GM23338 (cell line): ENCODE measurements at regions not wholly inside any gene's neighbourhood (a gene's known extent, or its start where the extent isn't known, plus 50 kb on each side); places are given as distances from the start of the nearest gene placed in this dataset.

ENCODE experiments used
- ATAC-seq: fragments of 200-7000 bp; cut with Tn5 transposase; 3 replicates; pipeline ENCODE4 v1.9.1; 2020
- DNase-seq: peaks from one replicate; pipeline ENCODE4 v3.0.0-alpha.2; 2015; ENCODE audit warnings: low spot score
- H2AFZ ChIP-seq: fragments of 200-600 bp; sonication (generic); 2 replicates; pipeline ENCODE4 v1.8.0; 2016; ENCODE audit warnings: antibody characterized with exemption, mild to moderate bottlenecking, moderate library complexity
- H3F3A ChIP-seq: fragments of 200-600 bp; sonication (generic); replicated peaks from 2 replicates; pipeline ENCODE4 v1.8.0; 2017; ENCODE audit warnings: antibody characterized with exemption, mixed run types, low read depth
- H3K27ac ChIP-seq: fragments of 200-600 bp; sonication (generic); 2 replicates; pipeline ENCODE4 v1.6.1; 2016; ENCODE audit warnings: low read depth
- H3K27me3 ChIP-seq: fragments of 200-600 bp; sonication (generic); 2 replicates; pipeline ENCODE4 v1.8.0; 2016; ENCODE audit warnings: mild to moderate bottlenecking, mixed run types, moderate library complexity; ENCODE audit not compliant: insufficient read depth
- H3K36me3 ChIP-seq: fragments of 200-600 bp; sonication (generic); 2 replicates; pipeline ENCODE4 v1.8.0; 2016; ENCODE audit warnings: mild to moderate bottlenecking; ENCODE audit not compliant: insufficient read depth
- H3K4me1 ChIP-seq: fragments of 200-600 bp; sonication (generic); 2 replicates; pipeline ENCODE4 v1.8.0; 2016; ENCODE audit warnings: mild to moderate bottlenecking, moderate library complexity; ENCODE audit not compliant: insufficient read depth
- H3K4me2 ChIP-seq: fragments of 200-600 bp; sonication (generic); 2 replicates; pipeline ENCODE4 v1.7.1; 2017; ENCODE audit warnings: mixed run types
- H3K4me3 ChIP-seq: fragments of 200-600 bp; sonication (generic); 2 replicates; pipeline ENCODE4 v1.6.1; 2016; ENCODE audit warnings: mixed run types
- H3K79me2 ChIP-seq: fragments of 200-600 bp; sonication (generic); replicated peaks from 2 replicates; pipeline ENCODE4 v1.8.0; 2017; ENCODE audit warnings: mild to moderate bottlenecking; ENCODE audit not compliant: insufficient read depth
- H3K9me2 ChIP-seq: fragments of 200-600 bp; sonication (generic); 2 replicates; pipeline ENCODE4 v1.8.0; 2017; ENCODE audit not compliant: insufficient read depth
- H4K20me1 ChIP-seq: fragments of 200-600 bp; sonication (generic); replicated peaks from 2 replicates; pipeline ENCODE4 v1.8.0; 2017; ENCODE audit warnings: mild to moderate bottlenecking; ENCODE audit not compliant: insufficient read depth
- H3K27ac Mint-ChIP-seq: 2 replicates; pipeline ENCODE4 v1.8.0; 2020; ENCODE audit warnings: inconsistent platforms, mild to moderate bottlenecking, moderate library complexity, mixed read lengths
- H3K27me3 Mint-ChIP-seq: 3 replicates; pipeline ENCODE4 v1.8.0; 2022; ENCODE audit warnings: low read depth, mild to moderate bottlenecking, moderate library complexity, mixed read lengths, inconsistent platforms; ENCODE audit not compliant: insufficient read depth, poor library complexity
- H3K36me3 Mint-ChIP-seq: 3 replicates; pipeline ENCODE4 v1.8.0; 2021; ENCODE audit warnings: low read depth, mild to moderate bottlenecking, inconsistent platforms, moderate library complexity, mixed read lengths
- H3K4me1 Mint-ChIP-seq: 3 replicates; pipeline ENCODE4 v1.8.0; 2020; ENCODE audit warnings: mild to moderate bottlenecking, inconsistent platforms, mixed read lengths
- H3K4me3 Mint-ChIP-seq: 3 replicates; pipeline ENCODE4 v1.8.0; 2021; ENCODE audit warnings: moderate library complexity, mild to moderate bottlenecking, inconsistent platforms, mixed read lengths
- H3K9me3 Mint-ChIP-seq: 3 replicates; pipeline ENCODE4 v1.8.0; 2020; ENCODE audit warnings: moderate library complexity, mild to moderate bottlenecking, inconsistent platforms, mixed read lengths
- CREB1 ChIP-seq: fragments of 250-450 bp; sonication (Bioruptor Pico); IDR thresholded peaks from 2 replicates; pipeline ENCODE4 v1.5.0; 2020; ENCODE audit warnings: low read depth, mild to moderate bottlenecking, moderate library complexity
- EZH2 ChIP-seq: fragments of 200-600 bp; sonication (generic); IDR thresholded peaks from one replicate; pipeline ENCODE4 v1.8.0; 2017; ENCODE audit warnings: antibody characterized with exemption, mild to moderate bottlenecking, low read depth; ENCODE audit not compliant: unreplicated experiment
- EZH2phosphoT487 ChIP-seq: fragments of 200-600 bp; sonication (generic); IDR thresholded peaks from one replicate; pipeline ENCODE4 v1.8.1; 2018; ENCODE audit warnings: antibody characterized with exemption; ENCODE audit not compliant: unreplicated experiment
- JUNB ChIP-seq: IDR thresholded peaks from one replicate; pipeline ENCODE4 v1.6.1; 2016; ENCODE audit warnings: antibody characterized with exemption; ENCODE audit not compliant: unreplicated experiment
- NANOG ChIP-seq: IDR thresholded peaks from 2 replicates; pipeline ENCODE4 v1.6.1; 2016; ENCODE audit warnings: antibody characterized with exemption, borderline replicate concordance
- POLR2AphosphoS5 ChIP-seq: IDR thresholded peaks from 2 replicates; pipeline ENCODE4 v1.6.1; 2016; ENCODE audit warnings: antibody characterized with exemption, low read depth
- STAT1 ChIP-seq: IDR thresholded peaks from one replicate; pipeline ENCODE4 v1.6.1; 2016; ENCODE audit warnings: antibody characterized with exemption; ENCODE audit not compliant: unreplicated experiment
- ZNF331 ChIP-seq: fragments of 250-450 bp; sonication (Bioruptor Pico); IDR thresholded peaks from 2 replicates; pipeline ENCODE4 v1.5.0; 2020; ENCODE audit warnings: low read depth, mild to moderate bottlenecking, moderate library complexity
- ZNF462 ChIP-seq: fragments of 250-450 bp; sonication (Bioruptor Pico); IDR thresholded peaks from 2 replicates; pipeline ENCODE4 v1.5.0; 2020; ENCODE audit warnings: mild to moderate bottlenecking, moderate library complexity
- TF ChIP-seq, protein P1 (sequence below), 2 experiments: fragments of 200-600 bp in 1 of 2; sonication (generic) in 1 of 2; conservative IDR thresholded peaks; 2 replicates each; pipeline versions ENCODE4 v1.5.1 to v1.6.1; 2016 to 2017; ENCODE audit warnings: antibody characterized with exemption in 2 of 2, low read depth in 2 of 2, mild to moderate bottlenecking in 2 of 2, moderate library complexity in 1 of 2
- TF ChIP-seq, protein P2 (sequence below): IDR thresholded peaks from 2 replicates; pipeline ENCODE4 v1.6.1; 2016; ENCODE audit warnings: antibody characterized with exemption

GRCh38 chr14:46248001-46248630 lies 403.5 kb downstream of the RPL10L start:
- no peaks in the 10 kb centered on the region for H3F3A ChIP-seq
- no peaks in the 10 kb centered on the region for H3K79me2 ChIP-seq
- Mint-ChIP-seq H3K9me3 (no peaks in the 10 kb centered on the region), H3K27ac (no peak overlapping the region), H3K27me3 (no peaks in the 10 kb centered on the region), H3K4me3 (no peak overlapping the region), H3K4me1 (peaks cover 3% of the 10 kb centered on the region; the same call in 1 of the 3 replicates), H3K36me3 (no peaks in the 10 kb centered on the region)
- H3K36me3 ChIP-seq = no peaks in the 10 kb centered on the region
- no peak for TF ChIP-seq POLR2AphosphoS5
- TF ChIP-seq STAT1 = no peak
- no peak for TF ChIP-seq EZH2
- TF ChIP-seq, protein P1, sequence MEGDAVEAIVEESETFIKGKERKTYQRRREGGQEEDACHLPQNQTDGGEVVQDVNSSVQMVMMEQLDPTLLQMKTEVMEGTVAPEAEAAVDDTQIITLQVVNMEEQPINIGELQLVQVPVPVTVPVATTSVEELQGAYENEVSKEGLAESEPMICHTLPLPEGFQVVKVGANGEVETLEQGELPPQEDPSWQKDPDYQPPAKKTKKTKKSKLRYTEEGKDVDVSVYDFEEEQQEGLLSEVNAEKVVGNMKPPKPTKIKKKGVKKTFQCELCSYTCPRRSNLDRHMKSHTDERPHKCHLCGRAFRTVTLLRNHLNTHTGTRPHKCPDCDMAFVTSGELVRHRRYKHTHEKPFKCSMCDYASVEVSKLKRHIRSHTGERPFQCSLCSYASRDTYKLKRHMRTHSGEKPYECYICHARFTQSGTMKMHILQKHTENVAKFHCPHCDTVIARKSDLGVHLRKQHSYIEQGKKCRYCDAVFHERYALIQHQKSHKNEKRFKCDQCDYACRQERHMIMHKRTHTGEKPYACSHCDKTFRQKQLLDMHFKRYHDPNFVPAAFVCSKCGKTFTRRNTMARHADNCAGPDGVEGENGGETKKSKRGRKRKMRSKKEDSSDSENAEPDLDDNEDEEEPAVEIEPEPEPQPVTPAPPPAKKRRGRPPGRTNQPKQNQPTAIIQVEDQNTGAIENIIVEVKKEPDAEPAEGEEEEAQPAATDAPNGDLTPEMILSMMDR (conservative IDR thresholded peaks at IDR 0.05; ENCODE audit: low read depth in 2 of 2) = no peak
- TF ChIP-seq, protein P2, sequence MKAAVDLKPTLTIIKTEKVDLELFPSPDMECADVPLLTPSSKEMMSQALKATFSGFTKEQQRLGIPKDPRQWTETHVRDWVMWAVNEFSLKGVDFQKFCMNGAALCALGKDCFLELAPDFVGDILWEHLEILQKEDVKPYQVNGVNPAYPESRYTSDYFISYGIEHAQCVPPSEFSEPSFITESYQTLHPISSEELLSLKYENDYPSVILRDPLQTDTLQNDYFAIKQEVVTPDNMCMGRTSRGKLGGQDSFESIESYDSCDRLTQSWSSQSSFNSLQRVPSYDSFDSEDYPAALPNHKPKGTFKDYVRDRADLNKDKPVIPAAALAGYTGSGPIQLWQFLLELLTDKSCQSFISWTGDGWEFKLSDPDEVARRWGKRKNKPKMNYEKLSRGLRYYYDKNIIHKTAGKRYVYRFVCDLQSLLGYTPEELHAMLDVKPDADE = no peak
- ATAC-seq (no peak), DNase-seq (no peak)
- H3K9me2 ChIP-seq = no peaks in the 10 kb centered on the region
- no peak overlapping the region for H3K27ac ChIP-seq
- no peak overlapping the region for H2AFZ ChIP-seq
- H3K4me3 ChIP-seq = no peak overlapping the region
- no peaks in the 10 kb centered on the region for H3K27me3 ChIP-seq
- no peaks in the 10 kb centered on the region for H4K20me1 ChIP-seq
- H3K4me1 ChIP-seq = no peaks in the 10 kb centered on the region
- no peak overlapping the region for H3K4me2 ChIP-seq

GRCh38 chr14:46245276-46245675 lies 406.3 kb downstream of the RPL10L start:
- H3K27ac Mint-ChIP-seq = no peak overlapping the region
- H3K4me3 ChIP-seq = no peak overlapping the region
- no peaks in the 10 kb centered on the region for H3K9me2 ChIP-seq
- no peaks in the 10 kb centered on the region for H3F3A ChIP-seq
- no peak overlapping the region for H3K4me2 ChIP-seq
- no peaks in the 10 kb centered on the region for H3K27me3 Mint-ChIP-seq
- no peaks in the 10 kb centered on the region for H3K9me3 Mint-ChIP-seq
- peaks cover 3% of the 10 kb centered on the region; the same call in 1 of the 3 replicates for H3K4me1 Mint-ChIP-seq
- H2AFZ ChIP-seq = no peak overlapping the region
- no peaks in the 10 kb centered on the region for H3K79me2 ChIP-seq
- H3K4me1 ChIP-seq = no peaks in the 10 kb centered on the region
- H3K4me3 Mint-ChIP-seq = no peak overlapping the region
- H4K20me1 ChIP-seq = no peaks in the 10 kb centered on the region
- no peak overlapping the region for H3K27ac ChIP-seq
- H3K36me3 Mint-ChIP-seq = no peaks in the 10 kb centered on the region
- H3K36me3 ChIP-seq = no peaks in the 10 kb centered on the region
- ATAC-seq (no peak), DNase-seq (no peak)
- H3K27me3 ChIP-seq = no peaks in the 10 kb centered on the region
- TF ChIP-seq, protein P1 (conservative IDR thresholded peaks at IDR 0.05; ENCODE audit: low read depth in 2 of 2) = no peak
- TF ChIP-seq JUNB (no peak), EZH2phosphoT487 (no peak), NANOG (no peak), POLR2AphosphoS5 (no peak), ZNF462 (no peak), ZNF331 (no peak), CREB1 (no peak)
